ENCODE measurements at regions not wholly inside any gene's neighbourhood (a gene's known extent, or its start where the extent isn't known, plus 50 kb on each side); places are given as distances from the start of the nearest gene placed in this dataset.

DNA sequence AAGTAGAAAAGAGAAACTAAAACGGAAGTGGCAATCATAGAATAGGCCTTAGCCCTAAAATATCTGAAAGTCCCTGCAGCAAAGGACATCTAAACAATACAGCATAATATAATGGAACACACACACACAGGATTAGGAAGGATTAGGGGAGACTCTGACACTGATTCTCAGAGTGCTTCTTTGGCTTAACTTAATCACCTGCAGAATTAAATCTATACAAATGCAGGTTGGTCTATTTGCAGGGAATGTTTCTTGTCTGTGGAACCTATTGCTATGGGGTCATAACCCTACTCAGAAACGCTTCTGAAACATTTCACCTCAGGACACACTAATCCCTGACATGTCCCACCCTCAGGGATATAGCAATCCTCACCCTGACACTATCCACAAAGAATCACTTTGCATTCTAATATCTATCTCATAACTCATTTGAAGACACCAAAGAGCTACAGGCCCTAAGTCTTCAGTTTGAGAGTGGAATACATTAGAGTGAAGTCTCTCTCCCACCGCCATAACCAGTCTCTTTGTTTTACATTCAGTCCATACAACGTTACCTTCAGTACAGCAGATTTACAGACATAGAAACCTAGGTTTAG, 1041.2 kb downstream of the TUSC7 start:
- TF ChIP-seq, protein P1, sequence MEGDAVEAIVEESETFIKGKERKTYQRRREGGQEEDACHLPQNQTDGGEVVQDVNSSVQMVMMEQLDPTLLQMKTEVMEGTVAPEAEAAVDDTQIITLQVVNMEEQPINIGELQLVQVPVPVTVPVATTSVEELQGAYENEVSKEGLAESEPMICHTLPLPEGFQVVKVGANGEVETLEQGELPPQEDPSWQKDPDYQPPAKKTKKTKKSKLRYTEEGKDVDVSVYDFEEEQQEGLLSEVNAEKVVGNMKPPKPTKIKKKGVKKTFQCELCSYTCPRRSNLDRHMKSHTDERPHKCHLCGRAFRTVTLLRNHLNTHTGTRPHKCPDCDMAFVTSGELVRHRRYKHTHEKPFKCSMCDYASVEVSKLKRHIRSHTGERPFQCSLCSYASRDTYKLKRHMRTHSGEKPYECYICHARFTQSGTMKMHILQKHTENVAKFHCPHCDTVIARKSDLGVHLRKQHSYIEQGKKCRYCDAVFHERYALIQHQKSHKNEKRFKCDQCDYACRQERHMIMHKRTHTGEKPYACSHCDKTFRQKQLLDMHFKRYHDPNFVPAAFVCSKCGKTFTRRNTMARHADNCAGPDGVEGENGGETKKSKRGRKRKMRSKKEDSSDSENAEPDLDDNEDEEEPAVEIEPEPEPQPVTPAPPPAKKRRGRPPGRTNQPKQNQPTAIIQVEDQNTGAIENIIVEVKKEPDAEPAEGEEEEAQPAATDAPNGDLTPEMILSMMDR (IDR thresholded peaks at IDR 0.05) = no peak
- TF ChIP-seq POLR2AphosphoS5 (IDR thresholded peaks at IDR 0.05; ENCODE audit: insufficient read depth in 1 of 2, low read depth in 1 of 2) = no peak
